ENCODE measurements at regions not wholly inside any gene's neighbourhood (a gene's known extent, or its start where the extent isn't known, plus 50 kb on each side); places are given as distances from the start of the nearest gene placed in this dataset.
A peak's percentile ranks its signal among the peaks of the same experiment; 100 is the strongest.

DNA sequence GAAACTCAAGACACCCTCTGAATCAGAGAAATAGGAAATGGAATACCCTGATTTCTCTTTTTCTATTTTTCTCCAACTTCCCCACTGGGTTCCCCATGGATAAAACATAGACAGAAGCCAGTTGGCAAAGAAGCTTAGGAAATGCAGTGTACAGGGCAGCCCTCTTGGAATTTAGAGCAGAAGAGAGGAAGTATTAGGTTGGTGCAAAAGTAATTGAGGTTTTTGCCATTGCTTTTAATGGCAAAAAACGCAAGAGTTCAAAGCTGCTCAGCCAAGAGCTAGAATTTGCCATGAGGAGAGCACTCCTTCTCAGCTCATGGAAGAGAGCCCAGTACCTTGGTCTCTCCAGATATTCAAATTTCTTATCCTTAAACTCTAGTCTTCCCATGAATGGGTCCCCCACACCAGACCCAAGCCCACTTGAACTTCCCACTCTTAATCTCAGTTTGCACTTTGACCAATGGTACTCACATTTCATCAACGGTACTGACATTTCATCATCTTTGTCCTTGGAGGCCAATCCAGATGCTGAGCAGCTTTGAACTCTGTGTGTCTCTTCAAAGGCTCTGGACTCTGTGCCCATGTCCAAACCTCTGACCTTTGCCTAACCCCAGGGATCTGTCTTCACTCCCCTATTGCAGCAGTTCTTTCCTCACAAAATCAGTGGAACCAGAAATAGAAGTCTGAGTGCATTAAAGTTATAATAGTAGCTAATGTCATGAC, 73.2 kb upstream of the PPP1R3C start:
- DNase-seq (no peak), ATAC-seq (no peak)
- H3K36me3 Mint-ChIP-seq (ENCODE audit: insufficient read depth), result no peaks in the 10 kb centered on the region
- no peak overlapping the region for H3K4me3 Mint-ChIP-seq
- H3K9me3 Mint-ChIP-seq, result no peaks in the 10 kb centered on the region
- peaks cover 13% of the 10 kb centered on the region for H3K27me3 Mint-ChIP-seq (ENCODE audit: low read depth)
- H3K4me1 Mint-ChIP-seq (ENCODE audit: low read depth), result no peaks in the 10 kb centered on the region

DNA sequence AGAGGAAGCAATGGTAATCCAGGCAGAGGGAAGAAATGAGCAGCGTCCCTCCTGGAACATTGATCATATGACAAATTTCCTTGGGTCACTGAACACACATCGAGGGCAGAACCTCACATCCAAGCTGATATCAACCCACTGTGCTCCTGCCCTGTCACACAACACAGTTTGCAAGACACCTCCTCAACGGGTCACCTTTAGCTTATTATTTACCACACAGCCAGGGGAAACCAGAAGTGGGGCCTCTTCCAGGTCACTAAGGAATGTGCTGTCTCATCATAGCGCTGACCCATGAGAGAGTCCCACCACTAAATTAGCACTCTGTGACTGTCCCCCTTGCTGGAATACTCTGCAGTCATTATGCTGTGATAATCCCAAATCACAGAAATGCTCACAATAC, 69.7 kb upstream of the PPP1R3C start:
- no peaks in the 10 kb centered on the region for H3K36me3 Mint-ChIP-seq (ENCODE audit: insufficient read depth)
- ATAC-seq (no peak), DNase-seq (no peak)
- H3K4me1 Mint-ChIP-seq (ENCODE audit: low read depth), result no peaks in the 10 kb centered on the region
- peaks cover 20% of the 10 kb centered on the region for H3K27me3 Mint-ChIP-seq (ENCODE audit: low read depth)
- no peaks in the 10 kb centered on the region for H3K9me3 Mint-ChIP-seq
- H3K4me3 Mint-ChIP-seq, result no peak overlapping the region

DNA sequence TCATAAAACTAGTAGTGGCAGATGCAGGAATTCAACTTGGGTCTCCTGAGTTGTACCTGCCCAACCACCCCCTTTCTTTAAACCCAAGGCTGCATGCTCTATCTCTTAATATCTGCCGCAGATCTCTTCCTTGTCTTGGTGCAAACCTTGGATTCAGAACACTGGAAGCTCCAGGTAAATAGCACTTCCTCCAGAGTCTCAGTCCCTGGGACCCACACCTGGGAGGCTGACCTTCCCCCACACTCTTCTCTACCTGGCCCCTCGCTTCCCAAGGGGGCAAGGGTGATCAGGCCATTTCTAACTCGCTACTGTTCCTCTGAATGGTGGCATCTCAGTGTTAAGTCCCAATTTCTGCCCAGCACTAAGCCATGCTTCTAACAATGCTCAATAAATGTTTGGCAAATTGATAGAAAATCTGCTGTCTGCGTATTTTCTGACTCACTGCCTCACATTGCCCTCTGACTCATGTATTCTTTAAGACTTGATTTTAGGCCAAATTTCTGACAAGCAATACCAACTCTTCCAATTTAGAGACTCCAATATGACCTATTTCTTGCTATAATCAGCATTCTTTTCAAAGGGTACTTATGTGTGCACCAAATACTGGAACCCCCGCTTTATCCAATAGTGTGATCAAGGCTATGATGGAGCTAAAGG, 68.0 kb upstream of the PPP1R3C start:
- Mint-ChIP-seq H3K4me3 (no peak overlapping the region), H3K36me3 (ENCODE audit: insufficient read depth) (no peaks in the 10 kb centered on the region), H3K9me3 (no peaks in the 10 kb centered on the region), H3K4me1 (ENCODE audit: low read depth) (no peaks in the 10 kb centered on the region), H3K27me3 (ENCODE audit: low read depth) (peaks cover 16% of the 10 kb centered on the region)
- no peak for ATAC-seq
- no peak for DNase-seq

DNA sequence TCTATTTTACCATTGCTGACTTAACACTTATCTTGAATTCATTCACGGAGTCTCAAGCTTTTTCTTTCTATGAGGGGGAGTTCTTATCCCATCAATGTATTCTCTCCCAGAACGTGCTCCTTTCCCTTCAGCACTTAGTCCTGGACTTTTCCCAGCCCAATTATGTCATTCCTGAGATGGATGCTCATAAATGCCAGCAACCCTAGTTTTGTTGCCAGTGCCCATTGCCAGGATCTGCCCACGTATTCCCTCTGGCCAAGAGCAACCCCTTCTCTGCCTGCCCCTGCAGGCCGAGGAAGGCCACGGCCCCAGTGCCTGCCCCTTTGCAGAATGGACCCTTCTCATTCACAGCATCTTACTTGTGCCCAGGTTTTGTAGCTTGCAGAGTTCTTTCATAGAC, 67.4 kb upstream of the PPP1R3C start:
- ATAC-seq (no peak), DNase-seq (no peak)
- Mint-ChIP-seq H3K9me3 (no peaks in the 10 kb centered on the region), H3K4me1 (ENCODE audit: low read depth) (no peaks in the 10 kb centered on the region), H3K4me3 (no peak overlapping the region), H3K27me3 (ENCODE audit: low read depth) (peaks cover 12% of the 10 kb centered on the region), H3K36me3 (ENCODE audit: insufficient read depth) (no peaks in the 10 kb centered on the region)

DNA sequence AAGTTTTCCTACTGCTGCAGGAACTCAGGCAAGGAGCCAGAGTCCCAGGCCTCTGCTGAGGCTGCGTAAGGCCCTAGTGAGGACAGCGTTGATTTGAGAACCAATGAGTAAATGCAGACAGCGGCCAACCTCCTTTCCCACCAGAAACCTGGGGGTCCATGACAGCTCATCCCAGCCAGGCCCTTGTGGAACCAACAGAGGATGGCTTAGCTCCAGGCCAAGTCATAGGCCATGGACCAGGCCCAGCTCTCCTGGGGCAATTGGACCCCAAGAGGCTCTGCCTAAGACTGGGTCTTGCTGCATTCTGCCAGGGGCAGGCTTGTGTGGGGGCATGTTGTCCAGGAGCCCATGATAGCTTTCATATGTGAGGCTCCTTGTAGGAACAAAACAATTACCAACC, 65.4 kb upstream of the PPP1R3C start:
- Mint-ChIP-seq H3K36me3 (ENCODE audit: insufficient read depth) (no peaks in the 10 kb centered on the region), H3K4me3 (no peak overlapping the region), H3K27me3 (ENCODE audit: low read depth) (peaks cover 17% of the 10 kb centered on the region), H3K9me3 (no peaks in the 10 kb centered on the region), H3K4me1 (ENCODE audit: low read depth) (no peaks in the 10 kb centered on the region)
- DNase-seq, result no peak
- ATAC-seq, result no peak

DNA sequence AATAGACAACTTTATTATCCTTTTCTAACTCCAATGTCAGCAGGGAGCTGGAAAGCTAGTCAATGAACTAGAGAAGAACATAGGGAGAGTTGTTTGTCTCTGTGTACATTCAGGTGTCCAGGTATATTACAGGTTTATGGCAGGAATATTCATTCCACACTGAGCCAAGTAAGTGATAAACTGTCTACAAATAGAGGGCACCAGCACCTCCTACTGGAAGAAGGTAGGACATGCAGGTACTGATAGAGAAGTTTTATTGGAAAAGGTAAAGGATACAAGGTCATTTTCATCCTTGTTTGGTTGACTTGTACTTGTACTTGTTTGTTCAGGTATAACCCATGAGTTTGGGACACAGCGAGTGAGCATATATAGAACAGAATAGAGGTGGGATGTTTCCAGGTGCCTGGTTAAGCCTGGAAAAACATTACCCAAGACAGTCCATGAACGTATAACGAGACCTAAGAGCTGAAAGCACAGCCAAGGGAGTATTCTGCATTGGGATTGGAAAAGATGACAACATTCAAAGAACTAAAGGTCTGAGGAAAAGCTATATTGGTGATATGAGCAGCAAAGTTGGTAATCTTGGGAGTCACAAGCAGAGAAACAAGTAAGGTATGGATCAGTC, 61.4 kb upstream of the PPP1R3C start:
- Mint-ChIP-seq H3K4me3 (no peak overlapping the region), H3K36me3 (ENCODE audit: insufficient read depth) (no peaks in the 10 kb centered on the region), H3K4me1 (ENCODE audit: low read depth) (no peaks in the 10 kb centered on the region), H3K27me3 (ENCODE audit: low read depth) (peaks cover 6% of the 10 kb centered on the region), H3K9me3 (no peaks in the 10 kb centered on the region)
- DNase-seq (no peak), ATAC-seq (no peak)

DNA sequence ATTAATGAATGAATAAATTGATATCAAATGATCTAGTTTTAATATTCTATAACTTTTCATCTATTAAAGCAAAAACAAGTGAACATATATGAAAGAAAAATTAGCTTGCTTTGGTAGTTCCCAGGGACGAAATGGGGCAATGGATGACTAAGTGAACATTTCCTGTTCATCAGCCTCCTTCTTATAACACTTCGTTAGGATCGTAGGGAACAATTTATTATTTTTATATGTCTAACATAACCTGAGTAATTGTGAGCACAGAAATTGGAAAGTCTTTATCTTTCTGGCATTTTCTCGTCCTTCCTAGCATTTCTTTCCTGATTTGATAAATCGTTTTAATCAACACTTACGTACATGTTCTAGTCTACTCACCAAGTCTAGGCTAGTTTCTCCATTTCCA, 59.1 kb upstream of the PPP1R3C start:
- H3K36me3 Mint-ChIP-seq (ENCODE audit: insufficient read depth), result no peaks in the 10 kb centered on the region
- no peaks in the 10 kb centered on the region for H3K4me1 Mint-ChIP-seq (ENCODE audit: low read depth)
- no peak overlapping the region for H3K4me3 Mint-ChIP-seq
- DNase-seq (no peak), ATAC-seq (no peak)
- no peaks in the 10 kb centered on the region for H3K9me3 Mint-ChIP-seq
- H3K27me3 Mint-ChIP-seq (ENCODE audit: low read depth), result peaks cover 6% of the 10 kb centered on the region

DNA sequence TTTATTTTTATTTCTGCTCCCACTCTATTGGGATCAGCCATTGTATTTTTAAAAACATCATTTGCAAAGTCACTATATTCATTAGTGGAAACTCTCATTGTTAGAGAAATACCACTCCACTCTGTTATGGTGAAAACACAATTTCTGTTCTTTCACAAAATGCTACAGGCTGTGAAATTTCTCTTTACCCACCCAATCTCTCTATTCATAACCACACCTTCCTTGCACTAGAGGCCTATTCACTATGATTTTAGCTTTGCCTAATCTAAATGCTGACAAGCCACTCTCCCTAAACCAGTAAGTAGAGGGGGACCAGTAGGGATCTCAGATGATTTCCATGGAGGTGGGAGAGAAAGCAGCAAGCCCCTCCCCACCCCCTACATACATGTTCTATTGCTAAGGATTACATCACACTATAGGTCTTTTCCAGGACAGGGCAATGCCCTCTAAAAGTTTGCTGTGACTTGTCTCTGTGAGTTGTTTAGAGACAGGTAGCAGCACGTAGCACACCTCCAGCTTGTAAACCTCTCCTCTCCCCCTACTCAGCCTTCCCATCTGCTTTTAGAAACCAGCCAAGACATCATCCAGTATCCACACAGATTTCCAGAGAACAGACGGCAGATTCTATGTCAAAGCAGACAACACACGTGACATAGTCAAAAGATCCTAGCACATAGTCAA, 58.3 kb upstream of the PPP1R3C start:
- Mint-ChIP-seq H3K4me1 (ENCODE audit: low read depth) (no peaks in the 10 kb centered on the region), H3K36me3 (ENCODE audit: insufficient read depth) (no peaks in the 10 kb centered on the region), H3K9me3 (no peaks in the 10 kb centered on the region), H3K27me3 (ENCODE audit: low read depth) (peaks cover 6% of the 10 kb centered on the region), H3K4me3 (no peak overlapping the region)
- DNase-seq, result no peak
- no peak for ATAC-seq

DNA sequence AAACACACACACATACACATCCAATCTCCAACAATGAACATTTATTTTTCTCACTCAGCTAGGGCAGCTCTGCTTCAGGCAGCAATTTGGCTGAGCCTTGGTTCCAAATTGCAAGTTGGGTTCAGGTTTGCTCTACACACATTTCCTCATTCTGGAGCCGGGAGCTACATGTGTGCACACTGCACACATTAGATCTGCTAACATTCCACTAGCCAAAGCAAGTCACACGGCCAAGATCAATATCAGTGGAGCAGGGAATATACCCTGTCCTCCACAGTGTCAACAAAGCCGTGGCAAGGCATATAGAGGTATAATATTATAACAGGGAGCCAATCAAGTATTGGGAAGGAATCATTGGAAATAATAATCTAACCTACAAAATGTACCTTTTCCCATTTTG, 57.5 kb upstream of the PPP1R3C start:
- no peak for ATAC-seq
- Mint-ChIP-seq H3K9me3 (no peaks in the 10 kb centered on the region), H3K36me3 (ENCODE audit: insufficient read depth) (no peaks in the 10 kb centered on the region), H3K4me3 (no peak overlapping the region), H3K4me1 (ENCODE audit: low read depth) (no peaks in the 10 kb centered on the region), H3K27me3 (ENCODE audit: low read depth) (peaks cover 6% of the 10 kb centered on the region)
- no peak for DNase-seq

DNA sequence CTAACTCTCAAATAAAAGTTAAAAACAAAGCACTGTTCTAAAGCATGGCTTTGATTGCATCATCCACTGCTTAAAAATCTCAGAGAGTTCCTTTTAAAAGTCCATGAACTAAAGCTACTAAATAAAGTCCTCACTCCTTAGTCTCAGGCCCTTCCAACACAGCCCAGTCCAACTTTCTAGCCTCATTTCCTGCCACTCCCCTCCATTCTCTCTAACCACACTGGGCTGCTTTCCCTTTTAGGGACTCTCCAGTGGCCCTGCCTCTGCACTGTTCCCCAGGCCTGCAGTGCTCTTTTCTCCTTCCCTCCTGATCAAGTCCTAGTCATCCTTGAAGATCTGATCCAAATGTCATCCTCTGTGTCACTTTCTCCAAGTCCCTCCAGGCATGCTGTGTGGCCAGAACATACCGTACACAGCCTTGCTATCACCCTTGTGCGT, 56.9 kb upstream of the PPP1R3C start:
- H3K4me3 Mint-ChIP-seq, result no peak overlapping the region
- H3K36me3 Mint-ChIP-seq (ENCODE audit: insufficient read depth), result no peaks in the 10 kb centered on the region
- peaks cover 6% of the 10 kb centered on the region for H3K27me3 Mint-ChIP-seq (ENCODE audit: low read depth)
- no peaks in the 10 kb centered on the region for H3K9me3 Mint-ChIP-seq
- no peaks in the 10 kb centered on the region for H3K4me1 Mint-ChIP-seq (ENCODE audit: low read depth)
- ATAC-seq, result no peak
- no peak for DNase-seq

DNA sequence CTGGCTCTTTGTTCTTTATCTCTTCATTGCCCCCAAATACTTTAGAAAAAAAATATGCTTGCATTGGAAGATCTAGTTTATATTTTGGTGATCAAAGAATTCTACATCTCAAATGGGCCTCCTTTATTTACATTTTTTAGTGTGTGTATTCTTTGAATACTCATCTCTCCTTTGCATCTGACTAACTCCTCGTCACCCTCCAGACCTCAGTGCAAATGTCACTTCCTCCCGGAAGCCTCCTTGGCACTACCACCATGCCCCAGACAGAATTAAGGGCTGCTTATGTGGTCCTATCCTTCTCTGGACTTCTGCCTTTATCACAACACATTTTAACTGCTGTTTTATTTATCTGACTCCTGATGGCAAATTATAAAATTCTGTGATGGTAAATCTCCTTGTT, 52.0 kb upstream of the PPP1R3C start:
- Mint-ChIP-seq H3K9me3 (no peaks in the 10 kb centered on the region), H3K36me3 (ENCODE audit: insufficient read depth) (no peaks in the 10 kb centered on the region), H3K4me1 (ENCODE audit: low read depth) (no peaks in the 10 kb centered on the region), H3K4me3 (no peak overlapping the region), H3K27me3 (ENCODE audit: low read depth) (no peaks in the 10 kb centered on the region)
- DNase-seq, result no peak
- no peak for ATAC-seq

DNA sequence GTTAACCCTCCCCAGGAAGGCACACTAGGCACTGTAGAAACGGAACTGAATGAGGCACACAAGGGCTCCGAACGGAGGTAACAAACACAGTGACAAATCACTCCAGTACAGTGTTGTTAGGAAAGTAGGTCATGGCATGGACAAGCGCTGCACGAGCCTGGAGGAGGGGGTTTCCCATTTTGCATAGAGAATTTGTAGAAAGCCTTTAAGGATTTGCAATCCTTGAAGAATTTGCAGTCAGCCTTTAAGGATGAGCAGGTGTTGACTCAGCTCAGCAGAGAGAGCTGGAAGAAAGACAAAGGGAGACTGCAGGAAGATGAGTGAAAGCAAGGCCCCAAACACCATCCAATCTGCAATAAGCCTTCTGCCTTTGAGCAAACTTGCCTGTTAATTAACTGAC, 51.1 kb upstream of the PPP1R3C start:
- Mint-ChIP-seq H3K27me3 (ENCODE audit: low read depth) (no peaks in the 10 kb centered on the region), H3K9me3 (no peaks in the 10 kb centered on the region)

DNA sequence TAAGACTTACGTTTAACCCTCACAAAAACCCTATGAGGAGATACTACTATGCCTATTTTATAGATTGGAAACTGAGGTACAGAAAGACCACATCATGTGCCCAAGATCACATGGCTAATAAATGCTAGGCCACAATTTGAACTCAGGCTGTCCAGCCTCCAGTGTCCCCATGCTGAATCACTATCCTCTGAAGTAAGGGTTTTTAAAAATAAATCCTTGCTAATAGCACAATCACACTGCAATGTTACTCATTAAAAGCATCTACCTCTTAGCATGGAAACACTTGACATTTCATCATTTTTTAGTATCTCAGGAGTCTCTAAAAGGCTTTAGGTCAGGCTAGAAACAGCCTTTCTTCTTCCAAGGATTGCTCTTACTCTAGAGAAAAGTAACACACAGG, 50.0 kb upstream of the PPP1R3C start:
- no peaks in the 10 kb centered on the region for H3K27me3 Mint-ChIP-seq (ENCODE audit: low read depth)
- H3K4me3 Mint-ChIP-seq, result no peak overlapping the region
- no peaks in the 10 kb centered on the region for H3K4me1 Mint-ChIP-seq (ENCODE audit: low read depth)
- no peaks in the 10 kb centered on the region for H3K36me3 Mint-ChIP-seq (ENCODE audit: insufficient read depth)
- H3K9me3 Mint-ChIP-seq, result no peaks in the 10 kb centered on the region
- ATAC-seq (no peak), DNase-seq (no peak)

More for the DNA sequence above, 51.1 kb upstream of the PPP1R3C start:
- DNase-seq, result no peak
- no peaks in the 10 kb centered on the region for H3K36me3 Mint-ChIP-seq (ENCODE audit: insufficient read depth)
- H3K4me1 Mint-ChIP-seq (ENCODE audit: low read depth), result no peaks in the 10 kb centered on the region
- ATAC-seq, result peak in 1 of 2 donors; percentile 38
- H3K4me3 Mint-ChIP-seq, result no peak overlapping the region

Data from activated T-cell treated with anti-CD3 and anti-CD28 coated beads, Interleukin-2, amount 50 U/mL, for 4 hours (primary cell).